Superior temporal gyrus (tissue), 1 donor: ENCODE measurements at regions not wholly inside any gene's neighbourhood (a gene's known extent, or its start where the extent isn't known, plus 50 kb on each side); places are given as distances from the start of the nearest gene placed in this dataset.

Source experiments
- DNase-seq: peaks from one replicate; pipeline ENCODE4 v3.0.0-alpha.2; 2016; ENCODE audit errors: extremely low spot score

GRCh38 chr20:57944988-57945387 lies 235.2 kb upstream of the PMEPA1 start:
- no peak for DNase-seq

GRCh38 chr20:57943950-57944349 lies 234.1 kb upstream of the PMEPA1 start:
- DNase-seq: no peak

GRCh38 chr20:57943291-57943690 lies 233.5 kb upstream of the PMEPA1 start:
- DNase-seq: no peak

GRCh38 chr20:57941604-57942381 lies 232.0 kb upstream of the PMEPA1 start:
- no peak for DNase-seq

- DNase-seq: no peak
Observed at GRCh38 chr20:57940868-57941522, 231.2 kb upstream of the PMEPA1 start.

- DNase-seq: no peak
Observed at GRCh38 chr20:57940376-57940775, 230.6 kb upstream of the PMEPA1 start.

- DNase-seq: no peak
Observed at GRCh38 chr20:57939499-57939898, 229.7 kb upstream of the PMEPA1 start.

GRCh38 chr20:57938158-57939108 lies 228.6 kb upstream of the PMEPA1 start:
- no peak for DNase-seq

- no peak for DNase-seq
Observed at GRCh38 chr20:57936636-57937385, 227.0 kb upstream of the PMEPA1 start.

GRCh38 chr20:57934913-57935312 lies 225.1 kb upstream of the PMEPA1 start:
- no peak for DNase-seq

GRCh38 chr20:57934007-57934805 lies 224.4 kb upstream of the PMEPA1 start:
- DNase-seq: no peak

GRCh38 chr20:57932227-57932864 lies 222.5 kb upstream of the PMEPA1 start:
- DNase-seq: no peak

- DNase-seq: no peak
Observed at GRCh38 chr20:57930351-57930750, 220.5 kb upstream of the PMEPA1 start.

- DNase-seq: no peak
Observed at GRCh38 chr20:57928181-57928967, 218.6 kb upstream of the PMEPA1 start.

- no peak for DNase-seq
Observed at GRCh38 chr20:57927376-57927775, 217.6 kb upstream of the PMEPA1 start.

- no peak for DNase-seq
Observed at GRCh38 chr20:57922706-57923105, 212.9 kb upstream of the PMEPA1 start.

GRCh38 chr20:57922083-57922482 lies 212.3 kb upstream of the PMEPA1 start:
- DNase-seq: no peak

- no peak for DNase-seq
Observed at GRCh38 chr20:57921676-57922075, 211.9 kb upstream of the PMEPA1 start.

- no peak for DNase-seq
Observed at GRCh38 chr20:57920971-57921370, 211.2 kb upstream of the PMEPA1 start.
